H1 (cell line): ENCODE measurements at regions not wholly inside any gene's neighbourhood (a gene's known extent, or its start where the extent isn't known, plus 50 kb on each side); places are given as distances from the start of the nearest gene placed in this dataset.

Source experiments
- CTCF ChIA-PET: fragments of 300-600 bp; sonication (Branson Sonifier 250); formaldehyde crosslinking; loops from one replicate; lab custom pipeline; 2021; ENCODE audit not compliant: partially characterized antibody; lab: Charles Lee
- POLR2A ChIA-PET: fragments of 300-600 bp; sonication (Branson Sonifier 250); formaldehyde crosslinking; loops from one replicate; lab custom pipeline; 2021; ENCODE audit warnings: inconsistent platforms; ENCODE audit not compliant: partially characterized antibody; lab: Charles Lee
- DNase-seq, 2 experiments: peaks; one replicate each; pipeline versions ENCODE4 v3.0.0 to v3.0.0-alpha.2; 2010 to 2022; ENCODE audit warnings: low spot score in 2 of 2, low read depth in 1 of 2, mixed read lengths in 1 of 2
- FAIRE-seq: peaks from 2 replicates; lab custom pipeline; 2011; peaks lifted over from hg19 to GRCh38; lab: Jason Lieb, UNC
- H2AFZ ChIP-seq: 2 replicates; pipeline ENCODE4 v1.8.1; 2012; ENCODE audit warnings: low read length, inconsistent platforms
- H2AK5ac ChIP-seq: 2 replicates; pipeline ENCODE4 v1.6.1; 2013; ENCODE audit warnings: low read depth, low read length
- H2BK120ac ChIP-seq: replicated peaks from 2 replicates; pipeline ENCODE3; 2013; ENCODE audit warnings: low read depth, low read length, inconsistent platforms
- H2BK12ac ChIP-seq: 2 replicates; pipeline ENCODE4 v1.6.1; 2013; ENCODE audit warnings: low read depth, low read length
- H2BK15ac ChIP-seq: 2 replicates; pipeline ENCODE4 v1.6.1; 2013; ENCODE audit warnings: low read length
- H2BK20ac ChIP-seq: 2 replicates; pipeline ENCODE4 v1.6.1; 2013; ENCODE audit warnings: low read length
- H2BK5ac ChIP-seq: 2 replicates; pipeline ENCODE4 v1.6.1; 2013; ENCODE audit warnings: low read depth, low read length
- H3K14ac ChIP-seq: 2 replicates; pipeline ENCODE4 v1.6.1; 2013; ENCODE audit warnings: inconsistent platforms; ENCODE audit not compliant: insufficient read length
- H3K18ac ChIP-seq: 2 replicates; pipeline ENCODE4 v1.6.1; 2013; ENCODE audit warnings: low read length; ENCODE audit errors: extremely low read depth
- H3K23ac ChIP-seq: 2 replicates; pipeline ENCODE4 v1.6.1; 2013; ENCODE audit warnings: inconsistent platforms; ENCODE audit not compliant: insufficient read length
- H3K23me2 ChIP-seq: 2 replicates; pipeline ENCODE4 v1.6.1; 2013; ENCODE audit warnings: low read depth, low read length
- H3K27ac ChIP-seq: 2 replicates; pipeline ENCODE4 v1.6.1; 2011; ENCODE audit warnings: low read depth, low read length, inconsistent platforms
- H3K27me3 ChIP-seq, 4 experiments: replicated peaks in 1 of 4; 1 replicate in 1 of 4; 2 replicates in 3 of 4; pipeline versions ENCODE4 v1.6.1 to v1.8.1; 2011 to 2013; ENCODE audit warnings: low read length in 3 of 4, mild to moderate bottlenecking in 3 of 4, inconsistent platforms in 2 of 4, mixed read lengths in 2 of 4, moderate library complexity in 1 of 4; ENCODE audit not compliant: control insufficient read depth in 3 of 4, insufficient read depth in 3 of 4; ENCODE audit errors: extremely low read depth in 1 of 4
- H3K36me3 ChIP-seq, 4 experiments: 2 replicates each; pipeline versions ENCODE4 v1.6.1 to v1.8.1; 2011 to 2013; ENCODE audit warnings: mild to moderate bottlenecking in 4 of 4, low read length in 3 of 4, moderate library complexity in 2 of 4, control low read depth in 1 of 4, inconsistent platforms in 1 of 4; ENCODE audit not compliant: insufficient read depth in 4 of 4, control insufficient read depth in 2 of 4
- H3K4ac ChIP-seq: replicated peaks from 2 replicates; pipeline ENCODE3; 2013; ENCODE audit warnings: low read length, low read depth, mixed read lengths, inconsistent platforms; ENCODE audit not compliant: insufficient read length
- H3K4me1 ChIP-seq, 4 experiments: replicated peaks in 1 of 4; 1 replicate in 1 of 4; 2 replicates in 3 of 4; pipeline versions ENCODE4 v1.6.1 to v1.8.1; 2011 to 2013; ENCODE audit warnings: low read length in 3 of 4, inconsistent platforms in 2 of 4, mixed read lengths in 1 of 4; ENCODE audit not compliant: insufficient read depth in 4 of 4, control insufficient read depth in 3 of 4
- H3K4me2 ChIP-seq, 2 experiments: 2 replicates each; pipeline versions ENCODE4 v1.6.1 to v1.8.1; 2011 to 2013; ENCODE audit warnings: low read depth in 2 of 2, low read length in 2 of 2, control low read depth in 1 of 2, inconsistent platforms in 1 of 2, mild to moderate bottlenecking in 1 of 2; ENCODE audit not compliant: insufficient read depth in 1 of 2
- H3K4me3 ChIP-seq, 4 experiments: fragments of 200-600, 300-600 bp in 1 of 4; sonication (generic), shearing (Covaris generic), sonication (Bioruptor Twin) in 1 of 4; 2 replicates each; pipeline versions ENCODE4 v1.5.1 to v1.8.1; 2011 to 2016; ENCODE audit warnings: low read length in 4 of 4, low read depth in 3 of 4, control low read depth in 2 of 4, inconsistent platforms in 2 of 4, mild to moderate bottlenecking in 2 of 4, mixed read lengths in 1 of 4, moderate library complexity in 1 of 4; ENCODE audit not compliant: insufficient read depth in 2 of 4; ENCODE audit errors: extremely low read depth in 1 of 4
- H3K56ac ChIP-seq: replicated peaks from 2 replicates; pipeline ENCODE3; 2013; ENCODE audit warnings: low read depth, mild to moderate bottlenecking, mixed read lengths, low read length, inconsistent platforms; ENCODE audit not compliant: insufficient read length
- H3K79me1 ChIP-seq: 2 replicates; pipeline ENCODE4 v1.6.1; 2013; ENCODE audit warnings: low read depth, low read length, control low read depth
- H3K79me2 ChIP-seq, 2 experiments: 2 replicates each; pipeline versions ENCODE4 v1.6.1 to v1.8.1; 2012 to 2013; ENCODE audit warnings: low read length in 2 of 2, mild to moderate bottlenecking in 2 of 2, inconsistent platforms in 1 of 2; ENCODE audit not compliant: insufficient read depth in 2 of 2, control insufficient read depth in 1 of 2
- H3K9ac ChIP-seq, 4 experiments: replicated peaks in 1 of 4; 1 replicate in 1 of 4; 2 replicates in 3 of 4; pipeline versions ENCODE4 v1.6.1 to v1.8.1; 2011 to 2013; ENCODE audit warnings: low read depth in 3 of 4, low read length in 3 of 4, control low read depth in 2 of 4, mild to moderate bottlenecking in 2 of 4, moderate library complexity in 2 of 4, inconsistent platforms in 1 of 4; ENCODE audit errors: extremely low read depth in 1 of 4
- H3K9me3 ChIP-seq, 2 experiments: 2 replicates each; pipeline versions ENCODE4 v1.6.1 to v1.8.1; 2012 to 2013; ENCODE audit warnings: mild to moderate bottlenecking in 2 of 2, moderate library complexity in 2 of 2, control low read depth in 1 of 2, inconsistent platforms in 1 of 2, low read depth in 1 of 2, low read length in 1 of 2, mixed read lengths in 1 of 2; ENCODE audit not compliant: insufficient read depth in 2 of 2
- H4K20me1 ChIP-seq, 2 experiments: replicated peaks in 1 of 2; 2 replicates each; pipeline versions ENCODE3 to v1.8.1; 2011 to 2013; ENCODE audit warnings: inconsistent platforms in 2 of 2, low read length in 2 of 2, mild to moderate bottlenecking in 1 of 2; ENCODE audit not compliant: insufficient read depth in 2 of 2, control insufficient read depth in 1 of 2
- H4K5ac ChIP-seq: 2 replicates; pipeline ENCODE4 v1.6.1; 2013; ENCODE audit warnings: low read length, low read depth, mixed read lengths, inconsistent platforms; ENCODE audit not compliant: insufficient read length
- H4K8ac ChIP-seq: 2 replicates; pipeline ENCODE4 v1.8.0; 2013; ENCODE audit warnings: mild to moderate bottlenecking, moderate library complexity, low read length, inconsistent platforms; ENCODE audit not compliant: insufficient read depth; ENCODE audit errors: extremely low read depth
- H4K91ac ChIP-seq: replicated peaks from 2 replicates; pipeline ENCODE3; 2013; ENCODE audit warnings: low read length, mixed read lengths, inconsistent platforms; ENCODE audit not compliant: insufficient read length
- CTCF ChIP-seq, 3 experiments: IDR thresholded peaks; 1 replicate in 2 of 3; 2 replicates in 1 of 3; pipeline versions ENCODE4 v1.5.1 to v1.6.1; 2011; ENCODE audit warnings: low read length in 3 of 3, mild to moderate bottlenecking in 3 of 3, inconsistent platforms in 2 of 3, low read depth in 1 of 3, moderate library complexity in 1 of 3; ENCODE audit not compliant: insufficient read depth in 1 of 3; ENCODE audit errors: control extremely low read depth in 1 of 3
- RAD21 ChIP-seq, 2 experiments: IDR thresholded peaks in 1 of 2; conservative IDR thresholded peaks in 1 of 2; 2 replicates each; pipeline ENCODE4 v1.6.1; 2011; ENCODE audit warnings: low read depth in 2 of 2, low read length in 2 of 2, improper control_type of control experiment in 1 of 2, inconsistent platforms in 1 of 2, mild to moderate bottlenecking in 1 of 2, moderate library complexity in 1 of 2
- RXRA ChIP-seq: IDR thresholded peaks from 2 replicates; pipeline ENCODE4 v1.6.1; 2011; ENCODE audit warnings: low read depth, mild to moderate bottlenecking, low read length, moderate library complexity; ENCODE audit not compliant: insufficient read depth
- YY1 ChIP-seq: IDR thresholded peaks from 2 replicates; pipeline ENCODE4 v1.6.1; 2011; ENCODE audit warnings: low read depth, mild to moderate bottlenecking, low read length
- WGBS, 2 experiments: shearing (Covaris generic) in 1 of 2; methylation state at CpG; one replicate each; pipeline versions ENCODE4 v1.1.6 to v1.1.7; 2013 to 2015; ENCODE audit warnings: low lambda C conversion rate in 2 of 2, mixed read lengths in 2 of 2, inconsistent platforms in 1 of 2, low coverage in 1 of 2, missing lambda C conversion rate in 1 of 2; ENCODE audit not compliant: insufficient replicate concordance in 2 of 2, insufficient coverage in 1 of 2, insufficient read length in 1 of 2; ENCODE audit errors: extremely low coverage in 1 of 2, missing lambda C conversion rate in 1 of 2; 5-methylcytosine and 5-hydroxymethylcytosine counted together

GRCh38 chr20:7113577-7114466, 346.3 kb downstream of the BMP2 start:
- H3K27ac ChIP-seq: no peak overlapping the region
- H3K18ac ChIP-seq: no peak overlapping the region
- 0 out of 2 replicates have a peak, but pooled peaks have one; percentile 45 for TF ChIP-seq YY1
- peak; percentile 57 to 83 (median 74) for TF ChIP-seq CTCF (IDR thresholded peaks at IDR 0.05; ENCODE audit: control extremely low read depth in 1 of 3, insufficient read depth in 1 of 3, low read depth in 1 of 3, low read length in 3 of 3)
- TF ChIP-seq RAD21 (IDR thresholded peaks at IDR 0.05 in 1 of 2, conservative IDR thresholded peaks at IDR 0.05 in 1 of 2; ENCODE audit: low read depth in 2 of 2, low read length in 2 of 2): peak; percentile 76 to 77
- TF ChIP-seq RXRA: no peak
- TF ChIP-seq, all 59 proteins: peak for 3
- H3K4me2 ChIP-seq: peak overlapping the region in 1 of 2 experiments; percentile 16; a peak in 1 of 4 replicates
- no peak overlapping the region; the same call in 1 of the 2 replicates for H2BK12ac ChIP-seq
- H3K14ac ChIP-seq: no peak overlapping the region
- H2BK20ac ChIP-seq: no peak overlapping the region
- H3K9ac ChIP-seq: no peak overlapping the region
- no peak overlapping the region for H2AK5ac ChIP-seq
- H3K4ac ChIP-seq: no peak overlapping the region
- no peak overlapping the region for H3K56ac ChIP-seq
- WGBS, 2 experiments: 52% methylated on average over 14 of the region's 14 CpGs; no CpG with 5 or more reads in 1 of the 2 experiments
- H3K79me2 ChIP-seq: no peaks in the 10 kb centered on the region
- H2BK15ac ChIP-seq: 0 out of 2 replicates have a peak overlapping the region, but pooled peaks have one; percentile 25
- H3K23ac ChIP-seq: no peak overlapping the region
- no peaks in the 10 kb centered on the region for H3K23me2 ChIP-seq
- no peaks in the 10 kb centered on the region for H3K9me3 ChIP-seq
- H3K79me1 ChIP-seq: no peaks in the 10 kb centered on the region
- no peaks in the 10 kb centered on the region for H3K27me3 ChIP-seq
- no peaks in the 10 kb centered on the region for H3K36me3 ChIP-seq
- H3K4me3 ChIP-seq: no peak overlapping the region
- no peak overlapping the region for H4K5ac ChIP-seq
- DNase-seq: peak; percentile 34 to 64
- H2BK120ac ChIP-seq: no peak overlapping the region
- no peak overlapping the region; the same call in 1 of the 2 replicates for H2AFZ ChIP-seq
- CTCF ChIA-PET: interaction anchor here (0.6 to 4.3 kb wide), 17 partner anchors 9 to 1030 kb away, joined by 3 to 28 read pairs (median 5); no protein-coding TSS in a partner anchor
- POLR2A ChIA-PET: no interaction called here
- peak; percentile 96 for FAIRE-seq
- H2BK5ac ChIP-seq: no peak overlapping the region
- no peak overlapping the region for H4K91ac ChIP-seq
- no peaks in the 10 kb centered on the region for H4K20me1 ChIP-seq
- H3K4me1 ChIP-seq: peaks cover 0 to 4% (median 1%) of the 10 kb centered on the region in 4 experiments; a peak in 3 of 7 replicates
- H4K8ac ChIP-seq: no peak overlapping the region
